ENCODE measurements at regions not wholly inside any gene's neighbourhood (a gene's known extent, or its start where the extent isn't known, plus 50 kb on each side); places are given as distances from the start of the nearest gene placed in this dataset.
A peak's percentile ranks its signal among the peaks of the same experiment; 100 is the strongest.

GRCh38 chr22:23522623-23523251, 57.4 kb downstream of the IGLL1 start:
- DNase-seq, result no peak

- DNase-seq, result peak; percentile 32
Observed at GRCh38 chr22:23521441-23522113, 58.5 kb downstream of the IGLL1 start.

- DNase-seq, result no peak
Observed at GRCh38 chr22:23520863-23521440, 59.1 kb downstream of the IGLL1 start.

GRCh38 chr22:23519442-23520157, 60.5 kb downstream of the IGLL1 start:
- no peak for DNase-seq

- DNase-seq, result no peak
Observed at GRCh38 chr22:23518376-23519187, 61.5 kb downstream of the IGLL1 start.

GRCh38 chr22:23517804-23518375, 62.2 kb downstream of the IGLL1 start:
- DNase-seq, result no peak

- no peak for DNase-seq
Observed at GRCh38 chr22:23516304-23516703, 63.8 kb downstream of the IGLL1 start.

- no peak for DNase-seq
Observed at GRCh38 chr22:23514322-23515038, 65.6 kb downstream of the IGLL1 start.

- no peak for DNase-seq
Observed at GRCh38 chr22:23513705-23514104, 66.4 kb downstream of the IGLL1 start.

- no peak for DNase-seq
Observed at GRCh38 chr22:23513133-23513532, 67.0 kb downstream of the IGLL1 start.

GRCh38 chr22:23512721-23513120, 67.4 kb downstream of the IGLL1 start:
- DNase-seq, result no peak

GRCh38 chr22:23512348-23512705, 67.8 kb downstream of the IGLL1 start:
- DNase-seq, result no peak

GRCh38 chr22:23511627-23512347, 68.3 kb downstream of the IGLL1 start:
- no peak for DNase-seq

- no peak for DNase-seq
Observed at GRCh38 chr22:23509571-23510302, 70.4 kb downstream of the IGLL1 start.

- DNase-seq, result no peak
Observed at GRCh38 chr22:23504516-23504915, 75.6 kb downstream of the IGLL1 start.

GRCh38 chr22:23503736-23504440, 76.2 kb downstream of the IGLL1 start:
- DNase-seq, result no peak

GRCh38 chr22:23503142-23503541, 76.9 kb downstream of the IGLL1 start:
- no peak for DNase-seq

GRCh38 chr22:23501708-23502107, 78.4 kb downstream of the IGLL1 start:
- no peak for DNase-seq

GRCh38 chr22:23501261-23501619, 78.8 kb downstream of the IGLL1 start:
- DNase-seq, result no peak

All from effector CD8-positive, alpha-beta T cell (primary cell).